Panc1 (cell line): ENCODE measurements at regions not wholly inside any gene's neighbourhood (a gene's known extent, or its start where the extent isn't known, plus 50 kb on each side); places are given as distances from the start of the nearest gene placed in this dataset.

Experiments used
- ATAC-seq: fragments of 200-7000 bp; cut with Tn5 transposase; 2 replicates; pipeline ENCODE4 v1.9.1; 2020; ENCODE audit warnings: mild to moderate bottlenecking, moderate library complexity
- BruUV-seq: library from RNA; stranded (reverse); fragments of 400-500 nt; replicated peaks from 2 replicates; lab custom pipeline; 2021; lab: Mats Ljungman, UMichigan
- CTCF ChIA-PET: fragments of 300-600 bp; sonication (Branson Sonifier 250); formaldehyde crosslinking; loops from one replicate; lab custom pipeline; 2022; ENCODE audit warnings: antibody characterized with exemption; lab: Charles Lee
- POLR2A ChIA-PET: fragments of 300-600 bp; sonication (Branson Sonifier 250); formaldehyde crosslinking; loops from one replicate; lab custom pipeline; 2022; ENCODE audit warnings: antibody characterized with exemption; lab: Charles Lee
- DNase-seq: peaks from one replicate; pipeline ENCODE4 v3.0.0-alpha.2; 2010; ENCODE audit warnings: low read depth, low spot score
- H3K27ac ChIP-seq: 2 replicates; pipeline ENCODE4 v1.5.1; 2011; ENCODE audit warnings: mild to moderate bottlenecking, low read length, inconsistent platforms
- H3K27me3 ChIP-seq: fragments of 200-500 bp; sonication (Bioruptor generic); 2 replicates; pipeline ENCODE4 v1.6.0; 2014; ENCODE audit warnings: low read length, inconsistent platforms; ENCODE audit not compliant: control insufficient read depth, insufficient read depth
- H3K36me3 ChIP-seq: fragments of 200-500 bp; sonication (Bioruptor generic); 2 replicates; pipeline ENCODE4 v1.5.1; 2014; ENCODE audit warnings: inconsistent platforms, mild to moderate bottlenecking, low read length, moderate library complexity; ENCODE audit not compliant: control insufficient read depth, insufficient read depth
- H3K4me1 ChIP-seq: 2 replicates; pipeline ENCODE4 v1.5.1; 2011; ENCODE audit warnings: inconsistent platforms, mild to moderate bottlenecking, low read length, moderate library complexity; ENCODE audit not compliant: control insufficient read depth, insufficient read depth
- H3K4me3 ChIP-seq, 2 experiments: 2 replicates each; pipeline ENCODE4 v1.5.1; 2011 to 2012; ENCODE audit warnings: low read depth in 2 of 2, low read length in 2 of 2, mild to moderate bottlenecking in 2 of 2, inconsistent platforms in 1 of 2, moderate library complexity in 1 of 2
- H3K9me3 ChIP-seq: fragments of 200-500 bp; sonication (Bioruptor generic); 2 replicates; pipeline ENCODE4 v1.5.1; 2014; ENCODE audit warnings: low read depth, mild to moderate bottlenecking, inconsistent platforms, low read length, moderate library complexity; ENCODE audit not compliant: control insufficient read depth, insufficient read depth
- POLR2AphosphoS5 ChIP-seq: IDR thresholded peaks from 2 replicates; pipeline ENCODE4 v1.6.1; 2012; ENCODE audit warnings: mild to moderate bottlenecking, low read depth, low read length, moderate library complexity
- SIN3A ChIP-seq: IDR thresholded peaks from 2 replicates; pipeline ENCODE4 v1.6.1; 2012; ENCODE audit warnings: low read depth, mild to moderate bottlenecking, low read length, moderate library complexity, borderline replicate concordance; ENCODE audit not compliant: insufficient read depth
- TCF7L2 ChIP-seq: IDR thresholded peaks from 2 replicates; pipeline ENCODE4 v1.6.1; 2011; ENCODE audit warnings: mild to moderate bottlenecking, low read depth, low read length, inconsistent platforms
- in situ Hi-C: cut with HindIII; loops from 2 replicates; pipeline ENCODE4 v1.10.0; 2016; ENCODE audit warnings: low sequenced_read_pairs, low pct_unique_long_range_greater_than_20kb
- intact Hi-C: fragments of 100-400 bp; cut with micrococcal nuclease; formaldehyde crosslinking; loops from one replicate; pipeline ENCODE4 v1.10.0; 2022; ENCODE audit not compliant: unreplicated experiment
- TF ChIP-seq, protein P1 (sequence below), 2 experiments: IDR thresholded peaks; 2 replicates each; pipeline ENCODE4 v1.6.1; 2011 to 2012; ENCODE audit warnings: low read depth in 2 of 2, control low read depth in 1 of 2, low read length in 1 of 2, mild to moderate bottlenecking in 1 of 2, moderate library complexity in 1 of 2; ENCODE audit not compliant: insufficient read depth in 1 of 2
- TF ChIP-seq, protein P2 (sequence below): fragments of 450-650 bp; IDR thresholded peaks from 2 replicates; pipeline ENCODE4 v1.5.1; 2017; ENCODE audit warnings: mild to moderate bottlenecking

DNA sequence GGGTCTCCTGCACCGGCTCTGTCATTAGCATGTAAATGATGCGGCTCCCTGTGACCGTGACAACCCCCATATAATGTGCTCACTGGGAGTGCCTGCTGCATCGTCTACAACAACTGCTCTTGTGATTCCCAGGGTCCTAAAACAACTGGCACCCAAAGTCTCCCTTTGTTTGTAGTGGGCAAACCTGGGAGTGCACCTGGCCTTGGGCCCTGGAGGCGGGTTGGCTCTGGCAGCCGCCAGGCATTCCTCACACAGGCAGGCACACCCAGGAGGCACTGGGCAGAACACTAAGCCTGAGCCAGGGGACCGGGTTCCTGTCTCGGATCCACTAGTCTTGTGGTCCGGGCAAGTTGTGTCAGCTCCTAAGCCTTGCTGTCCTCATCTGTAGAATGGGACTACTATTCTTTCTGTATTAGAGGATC is 115.5 kb upstream of the GPR26 start:
- ATAC-seq (no peak), DNase-seq (no peak)
- ChIA-PET CTCF (no interaction called here), POLR2A (no interaction called here)
- Histone ChIP-seq H3K9me3 (no peaks in the 10 kb centered on the region), H3K4me1 (no peaks in the 10 kb centered on the region), H3K27ac (no peak overlapping the region), H3K4me3 (no peak overlapping the region), H3K27me3 (no peaks in the 10 kb centered on the region), H3K36me3 (no peaks in the 10 kb centered on the region)
- no TSS peak for BruUV-seq
- intact Hi-C loops, result loop anchor here (10.0 kb wide), 1 partner anchor 166 kb away; no protein-coding TSS in a partner anchor
- in situ Hi-C loops, result no loop called here
- TF ChIP-seq, protein P1, sequence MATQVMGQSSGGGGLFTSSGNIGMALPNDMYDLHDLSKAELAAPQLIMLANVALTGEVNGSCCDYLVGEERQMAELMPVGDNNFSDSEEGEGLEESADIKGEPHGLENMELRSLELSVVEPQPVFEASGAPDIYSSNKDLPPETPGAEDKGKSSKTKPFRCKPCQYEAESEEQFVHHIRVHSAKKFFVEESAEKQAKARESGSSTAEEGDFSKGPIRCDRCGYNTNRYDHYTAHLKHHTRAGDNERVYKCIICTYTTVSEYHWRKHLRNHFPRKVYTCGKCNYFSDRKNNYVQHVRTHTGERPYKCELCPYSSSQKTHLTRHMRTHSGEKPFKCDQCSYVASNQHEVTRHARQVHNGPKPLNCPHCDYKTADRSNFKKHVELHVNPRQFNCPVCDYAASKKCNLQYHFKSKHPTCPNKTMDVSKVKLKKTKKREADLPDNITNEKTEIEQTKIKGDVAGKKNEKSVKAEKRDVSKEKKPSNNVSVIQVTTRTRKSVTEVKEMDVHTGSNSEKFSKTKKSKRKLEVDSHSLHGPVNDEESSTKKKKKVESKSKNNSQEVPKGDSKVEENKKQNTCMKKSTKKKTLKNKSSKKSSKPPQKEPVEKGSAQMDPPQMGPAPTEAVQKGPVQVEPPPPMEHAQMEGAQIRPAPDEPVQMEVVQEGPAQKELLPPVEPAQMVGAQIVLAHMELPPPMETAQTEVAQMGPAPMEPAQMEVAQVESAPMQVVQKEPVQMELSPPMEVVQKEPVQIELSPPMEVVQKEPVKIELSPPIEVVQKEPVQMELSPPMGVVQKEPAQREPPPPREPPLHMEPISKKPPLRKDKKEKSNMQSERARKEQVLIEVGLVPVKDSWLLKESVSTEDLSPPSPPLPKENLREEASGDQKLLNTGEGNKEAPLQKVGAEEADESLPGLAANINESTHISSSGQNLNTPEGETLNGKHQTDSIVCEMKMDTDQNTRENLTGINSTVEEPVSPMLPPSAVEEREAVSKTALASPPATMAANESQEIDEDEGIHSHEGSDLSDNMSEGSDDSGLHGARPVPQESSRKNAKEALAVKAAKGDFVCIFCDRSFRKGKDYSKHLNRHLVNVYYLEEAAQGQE (IDR thresholded peaks at IDR 0.05; ENCODE audit: insufficient read depth in 1 of 2, low read depth in 2 of 2, low read length in 1 of 2), result no peak
- TF ChIP-seq TCF7L2, result no peak
- TF ChIP-seq SIN3A, result no peak
- no peak for TF ChIP-seq POLR2AphosphoS5

DNA sequence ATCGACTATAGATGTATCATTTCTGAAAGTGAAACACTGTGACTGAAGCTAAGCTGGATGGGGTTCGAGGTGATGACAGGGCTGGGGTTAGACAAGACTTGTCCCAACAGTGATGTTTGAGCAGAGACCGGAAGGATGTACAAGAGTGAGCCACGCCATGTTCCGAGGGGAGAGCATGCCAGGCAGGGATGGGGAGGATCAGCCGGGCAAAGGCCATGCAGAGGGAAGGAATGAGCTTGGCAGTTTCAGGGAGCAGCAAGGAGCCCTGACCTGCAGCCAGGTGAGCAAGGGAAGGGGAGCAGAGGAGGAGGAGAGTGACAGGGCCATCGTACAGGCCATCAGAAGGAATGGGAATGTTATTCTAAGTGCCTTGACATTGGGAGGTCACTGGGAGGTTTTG is 114.9 kb upstream of the GPR26 start:
- H3K4me3 ChIP-seq, result no peak overlapping the region
- ATAC-seq (no peak), DNase-seq (no peak)
- H3K4me1 ChIP-seq, result no peaks in the 10 kb centered on the region
- in situ Hi-C loops, result no loop called here
- no TSS peak for BruUV-seq
- H3K9me3 ChIP-seq, result no peaks in the 10 kb centered on the region
- POLR2A ChIA-PET, result interaction anchor here (0.6 kb wide), 1 partner anchor 55 kb away, joined by 9 read pairs; no protein-coding TSS in a partner anchor
- H3K36me3 ChIP-seq, result no peaks in the 10 kb centered on the region
- CTCF ChIA-PET, result interaction anchor here (0.6 kb wide), 1 partner anchor 12 kb away, joined by 5 read pairs; no protein-coding TSS in a partner anchor
- intact Hi-C loops, result loop anchor here (10.0 kb wide), 1 partner anchor 166 kb away; no protein-coding TSS in a partner anchor
- H3K27ac ChIP-seq, result no peak overlapping the region
- H3K27me3 ChIP-seq, result no peaks in the 10 kb centered on the region
- TF ChIP-seq TCF7L2 (no peak), SIN3A (no peak), POLR2AphosphoS5 (no peak)
- TF ChIP-seq, protein P1 (IDR thresholded peaks at IDR 0.05; ENCODE audit: insufficient read depth in 1 of 2, low read depth in 2 of 2, low read length in 1 of 2), result no peak
- TF ChIP-seq, protein P2, sequence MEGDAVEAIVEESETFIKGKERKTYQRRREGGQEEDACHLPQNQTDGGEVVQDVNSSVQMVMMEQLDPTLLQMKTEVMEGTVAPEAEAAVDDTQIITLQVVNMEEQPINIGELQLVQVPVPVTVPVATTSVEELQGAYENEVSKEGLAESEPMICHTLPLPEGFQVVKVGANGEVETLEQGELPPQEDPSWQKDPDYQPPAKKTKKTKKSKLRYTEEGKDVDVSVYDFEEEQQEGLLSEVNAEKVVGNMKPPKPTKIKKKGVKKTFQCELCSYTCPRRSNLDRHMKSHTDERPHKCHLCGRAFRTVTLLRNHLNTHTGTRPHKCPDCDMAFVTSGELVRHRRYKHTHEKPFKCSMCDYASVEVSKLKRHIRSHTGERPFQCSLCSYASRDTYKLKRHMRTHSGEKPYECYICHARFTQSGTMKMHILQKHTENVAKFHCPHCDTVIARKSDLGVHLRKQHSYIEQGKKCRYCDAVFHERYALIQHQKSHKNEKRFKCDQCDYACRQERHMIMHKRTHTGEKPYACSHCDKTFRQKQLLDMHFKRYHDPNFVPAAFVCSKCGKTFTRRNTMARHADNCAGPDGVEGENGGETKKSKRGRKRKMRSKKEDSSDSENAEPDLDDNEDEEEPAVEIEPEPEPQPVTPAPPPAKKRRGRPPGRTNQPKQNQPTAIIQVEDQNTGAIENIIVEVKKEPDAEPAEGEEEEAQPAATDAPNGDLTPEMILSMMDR, result no peak
